Astrocyte (in vitro differentiated cells and primary cell): ENCODE measurements at regions not wholly inside any gene's neighbourhood (a gene's known extent, or its start where the extent isn't known, plus 50 kb on each side); places are given as distances from the start of the nearest gene placed in this dataset.
"Not testable (repeated sequence)": the region's sequence is repeated elsewhere in the genome, so short reads cannot be mapped to it uniquely, and the experiment has no call there.

Source experiments
- DNase-seq: peaks from one replicate; pipeline ENCODE4 v3.0.0-alpha.2; 2010; ENCODE audit warnings: low read depth
- FAIRE-seq: peaks from 2 replicates; lab custom pipeline; 2011; peaks lifted over from hg19 to GRCh38; lab: Jason Lieb, UNC
- H2AFZ ChIP-seq: 2 replicates; pipeline ENCODE4 v1.6.0; 2012; ENCODE audit warnings: low read depth, low read length, inconsistent platforms
- H3K27ac ChIP-seq: 2 replicates; pipeline ENCODE4 v1.5.1; 2011; ENCODE audit warnings: low read depth, low read length, inconsistent platforms
- H3K27me3 ChIP-seq: 2 replicates; pipeline ENCODE4 v1.6.0; 2011; ENCODE audit warnings: low read length, inconsistent platforms; ENCODE audit not compliant: insufficient read depth
- H3K36me3 ChIP-seq: 2 replicates; pipeline ENCODE4 v1.5.1; 2011; ENCODE audit warnings: low read length, inconsistent platforms; ENCODE audit not compliant: insufficient read depth
- H3K4me1 ChIP-seq: 2 replicates; pipeline ENCODE4 v1.5.1; 2011; ENCODE audit warnings: low read length, inconsistent platforms; ENCODE audit not compliant: insufficient read depth
- H3K4me2 ChIP-seq: 2 replicates; pipeline ENCODE4 v1.6.0; 2012; ENCODE audit warnings: low read length, inconsistent platforms
- H3K4me3 ChIP-seq: 2 replicates; pipeline ENCODE4 v1.5.1; 2011; ENCODE audit warnings: low read depth, mild to moderate bottlenecking, low read length, inconsistent platforms; ENCODE audit not compliant: insufficient read depth
- H3K79me2 ChIP-seq: 2 replicates; pipeline ENCODE4 v1.6.0; 2012; ENCODE audit warnings: mild to moderate bottlenecking, low read length, inconsistent platforms; ENCODE audit not compliant: insufficient read depth
- H3K9ac ChIP-seq: 2 replicates; pipeline ENCODE4 v1.6.0; 2012; ENCODE audit warnings: mild to moderate bottlenecking, low read length, inconsistent platforms
- H3K9me3 ChIP-seq: 2 replicates; pipeline ENCODE4 v1.5.1; 2012; ENCODE audit warnings: low read depth, mild to moderate bottlenecking, low read length, inconsistent platforms; ENCODE audit not compliant: insufficient read depth
- H4K20me1 ChIP-seq: 2 replicates; pipeline ENCODE4 v1.6.0; 2012; ENCODE audit warnings: low read length, inconsistent platforms; ENCODE audit not compliant: insufficient read depth
- H3K27ac Mint-ChIP-seq: one replicate; pipeline ENCODE4 v1.8.0; 2021; ENCODE audit warnings: mild to moderate bottlenecking, mixed read lengths; ENCODE audit not compliant: unreplicated experiment
- H3K27me3 Mint-ChIP-seq: one replicate; pipeline ENCODE4 v1.8.0; 2021; ENCODE audit warnings: low read depth, mixed read lengths; ENCODE audit not compliant: unreplicated experiment
- H3K36me3 Mint-ChIP-seq: one replicate; pipeline ENCODE4 v1.8.0; 2021; ENCODE audit warnings: low read depth, mixed read lengths; ENCODE audit not compliant: unreplicated experiment
- H3K4me1 Mint-ChIP-seq: one replicate; pipeline ENCODE4 v1.8.0; 2021; ENCODE audit warnings: low read depth, mixed read lengths; ENCODE audit not compliant: unreplicated experiment
- H3K4me3 Mint-ChIP-seq: one replicate; pipeline ENCODE4 v1.8.0; 2021; ENCODE audit warnings: mild to moderate bottlenecking, moderate library complexity, mixed read lengths; ENCODE audit not compliant: unreplicated experiment
- H3K9me3 Mint-ChIP-seq: one replicate; pipeline ENCODE4 v1.8.0; 2021; ENCODE audit warnings: mild to moderate bottlenecking, mixed read lengths; ENCODE audit not compliant: unreplicated experiment

DNA sequence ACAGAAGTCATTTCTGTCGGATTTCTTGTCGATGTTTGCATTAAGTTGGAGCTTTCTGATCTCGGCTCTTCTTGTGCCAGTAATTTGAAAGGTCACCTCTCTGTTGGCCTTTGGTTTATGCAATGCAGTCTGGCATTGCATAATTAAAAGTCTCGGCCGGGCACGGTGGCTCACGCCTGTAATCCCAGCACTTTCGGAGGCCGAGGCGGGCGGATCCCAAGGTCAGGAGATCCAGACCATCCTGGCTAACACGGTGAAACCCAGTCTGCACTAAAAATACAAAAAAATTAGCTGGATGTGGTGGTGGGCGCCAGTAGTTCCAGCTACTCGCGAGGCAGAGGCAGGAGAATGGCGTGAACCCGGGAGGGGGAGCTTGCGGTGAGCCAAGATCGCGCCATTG, 62.6 kb upstream of the GOLGA8O start:
- not testable (repeated sequence) for FAIRE-seq

DNA sequence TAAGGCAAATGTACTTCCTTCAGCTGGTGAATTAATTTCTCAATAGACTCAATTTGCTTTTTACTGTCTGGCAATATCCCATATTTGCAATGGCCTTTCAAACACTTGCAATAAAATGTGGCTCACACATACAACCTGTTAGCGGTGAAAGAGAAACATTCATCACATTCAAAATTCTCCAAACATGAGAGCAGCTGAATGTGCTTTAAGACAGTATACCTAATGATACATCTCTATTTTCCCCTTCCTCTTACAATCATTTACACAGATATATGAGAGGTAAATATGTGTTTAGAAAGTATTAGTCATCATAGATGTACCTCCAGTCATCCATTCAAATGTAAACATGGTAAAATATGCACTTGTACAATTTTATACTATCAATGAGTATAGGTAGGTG, 61.5 kb upstream of the GOLGA8O start:
- not testable (repeated sequence) for H4K20me1 ChIP-seq, H3K27me3 Mint-ChIP-seq, H3K4me3 Mint-ChIP-seq, H3K9me3 ChIP-seq, FAIRE-seq, H3K36me3 Mint-ChIP-seq, H3K27ac ChIP-seq, H3K79me2 ChIP-seq, DNase-seq, H3K4me2 ChIP-seq, H3K4me3 ChIP-seq, H3K9ac ChIP-seq, H3K9me3 Mint-ChIP-seq, H3K27me3 ChIP-seq, H3K36me3 ChIP-seq, H3K4me1 ChIP-seq, H3K27ac Mint-ChIP-seq, H2AFZ ChIP-seq, H3K4me1 Mint-ChIP-seq

More for the DNA sequence above, 62.6 kb upstream of the GOLGA8O start:
- H2AFZ ChIP-seq, H3K27me3 Mint-ChIP-seq, DNase-seq, H3K36me3 Mint-ChIP-seq, H3K36me3 ChIP-seq, H3K4me3 ChIP-seq, H3K4me1 Mint-ChIP-seq, H3K27ac ChIP-seq, H4K20me1 ChIP-seq, H3K9me3 Mint-ChIP-seq, H3K4me3 Mint-ChIP-seq, H3K4me2 ChIP-seq, H3K9me3 ChIP-seq, H3K27me3 ChIP-seq, H3K27ac Mint-ChIP-seq, H3K4me1 ChIP-seq, H3K79me2 ChIP-seq, H3K9ac ChIP-seq: not testable (repeated sequence)

DNA sequence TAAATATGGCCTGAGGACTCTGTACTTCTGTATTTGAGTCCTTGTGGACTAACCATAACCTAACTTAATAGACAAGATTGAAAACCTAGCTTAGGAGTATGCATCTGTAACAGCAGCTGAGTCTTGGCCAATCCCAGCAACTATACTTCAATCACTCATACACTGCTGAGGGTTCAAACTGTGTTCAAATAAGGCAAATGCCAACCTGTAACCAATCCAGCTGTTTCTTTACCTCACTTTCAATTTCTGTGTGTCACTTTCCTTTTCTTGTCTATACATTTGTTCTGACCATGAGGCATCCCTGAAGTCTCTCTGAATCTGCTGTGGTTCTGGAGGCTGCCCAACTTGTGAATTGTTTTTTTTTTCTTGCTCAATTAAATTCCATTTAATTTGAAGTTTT, 57.9 kb upstream of the GOLGA8O start:
- H3K4me3 Mint-ChIP-seq, H3K27me3 ChIP-seq, H3K4me2 ChIP-seq, H3K4me1 ChIP-seq, H3K36me3 Mint-ChIP-seq, H3K27ac Mint-ChIP-seq, H3K9ac ChIP-seq, H3K9me3 ChIP-seq, DNase-seq, H2AFZ ChIP-seq, H3K4me1 Mint-ChIP-seq, H4K20me1 ChIP-seq, H3K4me3 ChIP-seq, H3K27ac ChIP-seq, H3K79me2 ChIP-seq, H3K9me3 Mint-ChIP-seq, H3K36me3 ChIP-seq, FAIRE-seq, H3K27me3 Mint-ChIP-seq: not testable (repeated sequence)

DNA sequence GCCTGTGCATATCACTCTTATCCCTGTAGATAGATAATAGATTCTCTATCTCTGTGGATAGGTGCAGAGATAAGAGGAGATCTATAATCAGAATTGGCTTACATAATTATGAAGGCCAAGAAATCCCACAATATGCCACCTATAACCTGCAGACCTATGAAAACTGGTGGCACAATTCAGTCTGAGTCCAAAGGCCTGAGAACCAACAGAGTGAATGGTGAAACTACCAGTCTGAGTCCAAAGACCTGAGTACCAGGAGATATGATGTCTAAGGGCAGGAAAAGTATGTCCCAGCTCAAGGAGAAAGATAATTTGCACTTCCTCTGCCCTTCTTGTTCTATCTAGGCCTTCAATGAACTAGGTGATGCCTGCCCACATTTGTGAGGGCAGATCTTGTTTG, 54.6 kb upstream of the GOLGA8O start:
- not testable (repeated sequence) for H3K9me3 ChIP-seq, H3K36me3 ChIP-seq, H3K27me3 Mint-ChIP-seq, FAIRE-seq, H3K27me3 ChIP-seq, H3K4me1 ChIP-seq, H3K36me3 Mint-ChIP-seq, H3K4me2 ChIP-seq, H3K4me3 ChIP-seq, H2AFZ ChIP-seq, H3K27ac Mint-ChIP-seq, H3K9me3 Mint-ChIP-seq, H4K20me1 ChIP-seq, H3K9ac ChIP-seq, DNase-seq, H3K27ac ChIP-seq, H3K4me3 Mint-ChIP-seq, H3K79me2 ChIP-seq, H3K4me1 Mint-ChIP-seq

DNA sequence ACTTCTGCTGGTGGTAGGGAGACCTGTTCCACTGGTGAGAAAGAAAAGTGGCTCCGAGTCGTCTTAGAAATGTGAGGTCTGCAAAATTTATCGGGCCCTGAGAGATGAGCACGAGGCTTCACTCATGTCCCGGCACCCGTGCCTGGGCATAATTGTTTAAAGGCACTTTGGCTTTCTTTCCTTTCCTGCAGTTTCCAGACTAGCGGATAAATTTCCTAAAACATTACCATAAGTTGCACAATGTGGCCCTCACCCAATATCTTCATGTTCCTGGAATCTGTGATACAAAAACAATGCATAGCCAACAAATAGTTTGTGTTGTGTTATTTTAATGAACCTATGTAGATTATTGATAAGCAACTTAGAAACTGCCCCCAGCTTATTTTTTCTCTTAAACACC, 52.6 kb upstream of the GOLGA8O start:
- not testable (repeated sequence) for H3K4me1 Mint-ChIP-seq, H3K36me3 Mint-ChIP-seq, FAIRE-seq

DNA sequence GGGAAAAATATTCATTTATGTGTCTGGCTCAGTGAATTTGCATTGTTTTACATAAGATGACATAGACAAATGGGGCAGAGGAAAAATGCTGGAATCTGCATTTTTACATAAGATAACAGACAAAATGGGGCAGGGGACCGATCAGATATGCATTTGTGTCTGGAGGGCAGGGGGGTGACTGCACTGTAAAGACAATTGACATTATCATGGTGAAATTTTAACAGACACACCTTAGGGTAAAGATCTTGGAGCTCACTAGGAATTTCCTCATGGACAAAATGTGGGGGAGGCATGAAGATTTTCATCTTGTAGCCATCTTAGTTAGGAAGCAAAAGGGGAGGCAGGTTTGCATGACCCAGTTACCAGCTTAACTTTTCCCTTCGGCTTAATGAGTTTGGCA, 51.4 kb upstream of the GOLGA8O start:
- H3K27me3 Mint-ChIP-seq, H3K4me1 ChIP-seq, H3K9me3 ChIP-seq, H3K4me2 ChIP-seq, H2AFZ ChIP-seq, H3K27me3 ChIP-seq, DNase-seq, H3K4me1 Mint-ChIP-seq, FAIRE-seq, H3K27ac Mint-ChIP-seq, H3K79me2 ChIP-seq, H3K9me3 Mint-ChIP-seq, H3K36me3 Mint-ChIP-seq, H3K4me3 ChIP-seq, H3K9ac ChIP-seq, H3K27ac ChIP-seq, H3K36me3 ChIP-seq, H4K20me1 ChIP-seq, H3K4me3 Mint-ChIP-seq: not testable (repeated sequence)

More for the DNA sequence above, 52.6 kb upstream of the GOLGA8O start:
- H3K36me3 ChIP-seq, H4K20me1 ChIP-seq, H3K27ac Mint-ChIP-seq, H3K27me3 ChIP-seq, DNase-seq, H3K27me3 Mint-ChIP-seq, H3K9me3 Mint-ChIP-seq, H3K79me2 ChIP-seq, H3K4me3 Mint-ChIP-seq, H3K4me1 ChIP-seq, H3K9me3 ChIP-seq, H3K4me3 ChIP-seq, H3K4me2 ChIP-seq, H3K27ac ChIP-seq, H2AFZ ChIP-seq, H3K9ac ChIP-seq: not testable (repeated sequence)
